ENCODE measurements at regions not wholly inside any gene's neighbourhood (a gene's known extent, or its start where the extent isn't known, plus 50 kb on each side); places are given as distances from the start of the nearest gene placed in this dataset.
"Not testable (repeated sequence)": the region's sequence is repeated elsewhere in the genome, so short reads cannot be mapped to it uniquely, and the experiment has no call there.

DNA sequence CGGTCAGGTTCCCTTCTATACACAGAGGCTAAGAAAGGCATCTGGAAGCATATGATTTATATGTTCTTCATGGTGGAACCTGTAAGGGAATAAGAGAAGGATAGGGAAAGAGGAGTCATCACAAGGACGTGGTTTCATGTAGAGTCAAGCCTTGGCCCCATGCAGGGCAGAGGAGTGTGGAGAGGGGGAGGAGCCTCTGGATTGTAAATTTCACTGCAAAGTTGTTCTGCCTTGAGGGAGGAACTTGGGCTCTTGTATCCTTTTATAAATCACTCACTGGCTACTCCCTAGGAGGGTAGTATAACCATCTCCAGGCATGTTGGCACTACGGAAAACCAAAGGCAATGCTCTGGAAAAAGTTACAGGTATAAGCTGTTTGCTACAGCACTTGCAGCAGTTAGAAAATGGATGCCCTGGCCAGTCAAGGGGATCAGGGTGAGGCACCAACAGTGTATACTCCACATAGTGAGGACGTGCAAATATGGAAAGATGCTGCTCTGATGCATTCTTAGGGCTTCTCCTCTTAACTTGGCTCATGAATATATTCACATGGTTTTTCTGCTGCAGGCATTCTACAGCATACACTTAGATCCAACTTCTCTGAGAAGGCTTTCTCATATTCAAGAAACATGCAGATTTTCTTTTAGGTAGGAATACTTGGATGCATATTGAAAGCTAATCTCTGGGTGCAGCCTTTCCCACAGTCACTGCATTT, 60.3 kb upstream of the ZNF81 start:
- no peaks in the 10 kb centered on the region for H3K36me3 ChIP-seq
- TF ChIP-seq, protein P1, sequence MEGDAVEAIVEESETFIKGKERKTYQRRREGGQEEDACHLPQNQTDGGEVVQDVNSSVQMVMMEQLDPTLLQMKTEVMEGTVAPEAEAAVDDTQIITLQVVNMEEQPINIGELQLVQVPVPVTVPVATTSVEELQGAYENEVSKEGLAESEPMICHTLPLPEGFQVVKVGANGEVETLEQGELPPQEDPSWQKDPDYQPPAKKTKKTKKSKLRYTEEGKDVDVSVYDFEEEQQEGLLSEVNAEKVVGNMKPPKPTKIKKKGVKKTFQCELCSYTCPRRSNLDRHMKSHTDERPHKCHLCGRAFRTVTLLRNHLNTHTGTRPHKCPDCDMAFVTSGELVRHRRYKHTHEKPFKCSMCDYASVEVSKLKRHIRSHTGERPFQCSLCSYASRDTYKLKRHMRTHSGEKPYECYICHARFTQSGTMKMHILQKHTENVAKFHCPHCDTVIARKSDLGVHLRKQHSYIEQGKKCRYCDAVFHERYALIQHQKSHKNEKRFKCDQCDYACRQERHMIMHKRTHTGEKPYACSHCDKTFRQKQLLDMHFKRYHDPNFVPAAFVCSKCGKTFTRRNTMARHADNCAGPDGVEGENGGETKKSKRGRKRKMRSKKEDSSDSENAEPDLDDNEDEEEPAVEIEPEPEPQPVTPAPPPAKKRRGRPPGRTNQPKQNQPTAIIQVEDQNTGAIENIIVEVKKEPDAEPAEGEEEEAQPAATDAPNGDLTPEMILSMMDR (IDR thresholded peaks at IDR 0.05; ENCODE audit: borderline replicate concordance), result no peak
- H3K4me1 ChIP-seq, result no peaks in the 10 kb centered on the region
- H3K27me3 ChIP-seq (ENCODE audit: low read depth), result no peaks in the 10 kb centered on the region
- DNase-seq, result no peak
- H3K4me3 ChIP-seq, result no peak overlapping the region
- no peak overlapping the region for H3K27ac ChIP-seq (replicated peaks)
- H3K9me3 ChIP-seq (replicated peaks), result no peaks in the 10 kb centered on the region
- intact Hi-C loops (cut with micrococcal nuclease), result no loop called here

DNA sequence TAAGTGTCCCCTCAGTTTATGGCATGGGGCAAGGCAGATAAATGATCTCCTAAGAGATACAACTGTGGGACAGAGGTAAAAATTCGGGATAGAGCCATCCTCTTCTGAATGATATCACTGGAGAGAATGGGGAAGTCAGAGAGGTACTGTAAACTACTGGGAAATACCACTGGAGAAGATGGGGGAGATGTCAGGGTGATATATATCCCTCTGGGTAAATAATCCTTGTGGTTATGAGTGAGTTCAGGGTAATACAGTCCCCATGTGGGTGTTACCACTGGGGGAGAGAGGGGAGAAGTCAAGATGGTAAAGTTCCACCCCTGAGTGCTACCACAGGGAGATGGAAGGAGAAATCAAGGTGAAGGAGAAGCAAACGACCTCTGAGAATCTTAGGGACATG, 63.9 kb upstream of the ZNF81 start:
- Histone ChIP-seq H3K27me3 (ENCODE audit: low read depth) (no peaks in the 10 kb centered on the region), H3K4me3 (no peak overlapping the region), H3K9me3 (replicated peaks) (no peaks in the 10 kb centered on the region), H3K27ac (replicated peaks) (no peak overlapping the region), H3K36me3 (no peaks in the 10 kb centered on the region), H3K4me1 (no peaks in the 10 kb centered on the region)
- intact Hi-C loops (cut with micrococcal nuclease), result no loop called here
- DNase-seq, result no peak
- TF ChIP-seq, protein P1 (IDR thresholded peaks at IDR 0.05; ENCODE audit: borderline replicate concordance), result no peak

GRCh38 chrX:47771473-47771872, 65.2 kb upstream of the ZNF81 start:
- TF ChIP-seq, protein P1 (IDR thresholded peaks at IDR 0.05; ENCODE audit: borderline replicate concordance), result no peak
- no peak for DNase-seq
- Histone ChIP-seq H3K27ac (replicated peaks) (no peak overlapping the region), H3K4me1 (no peaks in the 10 kb centered on the region), H3K4me3 (no peak overlapping the region), H3K9me3 (replicated peaks) (no peaks in the 10 kb centered on the region), H3K36me3 (no peaks in the 10 kb centered on the region), H3K27me3 (ENCODE audit: low read depth) (no peaks in the 10 kb centered on the region)
- intact Hi-C loops (cut with micrococcal nuclease), result no loop called here

- H3K27ac ChIP-seq (replicated peaks); H3K4me3 ChIP-seq; H3K4me1 ChIP-seq; DNase-seq; H3K27me3 ChIP-seq (ENCODE audit: low read depth); H3K9me3 ChIP-seq (replicated peaks); H3K36me3 ChIP-seq; intact Hi-C loops (cut with micrococcal nuclease): not testable (repeated sequence)
Measured at GRCh38 chrX:47762826-47763225, 73.9 kb upstream of the ZNF81 start.

DNA sequence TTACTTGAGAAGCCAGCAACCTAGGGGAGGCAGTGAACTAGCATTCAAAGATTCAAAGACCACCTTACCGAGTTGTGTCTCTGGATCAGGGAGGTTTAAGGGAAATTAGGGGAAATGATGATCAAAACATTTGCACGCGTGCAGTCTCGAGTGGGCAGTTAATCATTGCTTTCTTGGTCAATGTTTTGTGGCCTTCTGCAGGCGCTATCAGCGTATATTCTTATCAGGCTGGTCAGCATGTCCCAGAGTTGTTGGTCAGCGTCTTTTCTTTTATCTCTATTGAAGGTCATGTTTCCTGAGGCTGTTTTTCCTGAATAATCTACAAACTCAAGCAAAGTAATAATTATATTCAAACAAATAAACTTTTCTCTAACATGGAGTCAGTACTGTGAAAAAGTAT, 84.0 kb upstream of the ZNF81 start:
- H3K9me3 ChIP-seq (replicated peaks), result no peaks in the 10 kb centered on the region
- no peak overlapping the region for H3K4me3 ChIP-seq
- TF ChIP-seq, protein P1 (IDR thresholded peaks at IDR 0.05; ENCODE audit: borderline replicate concordance), result no peak
- no peaks in the 10 kb centered on the region for H3K27me3 ChIP-seq (ENCODE audit: low read depth)
- H3K4me1 ChIP-seq, result no peaks in the 10 kb centered on the region
- H3K36me3 ChIP-seq, result no peaks in the 10 kb centered on the region
- H3K27ac ChIP-seq (replicated peaks), result no peak overlapping the region
- DNase-seq, result no peak
- intact Hi-C loops (cut with micrococcal nuclease), result no loop called here

- DNase-seq, result peak; percentile 17
- TF ChIP-seq, protein P1 (IDR thresholded peaks at IDR 0.05; ENCODE audit: borderline replicate concordance), result peak; percentile 44
Measured at GRCh38 chrX:47751670-47752069, 85.0 kb upstream of the ZNF81 start.

More at GRCh38 chrX:47751670-47752069, 85.0 kb upstream of the ZNF81 start:
- H3K9me3 ChIP-seq (replicated peaks), result no peaks in the 10 kb centered on the region
- no peak overlapping the region for H3K4me3 ChIP-seq
- no peaks in the 10 kb centered on the region for H3K4me1 ChIP-seq
- H3K27ac ChIP-seq (replicated peaks), result no peak overlapping the region
- H3K36me3 ChIP-seq, result no peaks in the 10 kb centered on the region
- no peaks in the 10 kb centered on the region for H3K27me3 ChIP-seq (ENCODE audit: low read depth)
- intact Hi-C loops (cut with micrococcal nuclease), result no loop called here
